ENCODE measurements at regions not wholly inside any gene's neighbourhood (a gene's known extent, or its start where the extent isn't known, plus 50 kb on each side); places are given as distances from the start of the nearest gene placed in this dataset.

DNA sequence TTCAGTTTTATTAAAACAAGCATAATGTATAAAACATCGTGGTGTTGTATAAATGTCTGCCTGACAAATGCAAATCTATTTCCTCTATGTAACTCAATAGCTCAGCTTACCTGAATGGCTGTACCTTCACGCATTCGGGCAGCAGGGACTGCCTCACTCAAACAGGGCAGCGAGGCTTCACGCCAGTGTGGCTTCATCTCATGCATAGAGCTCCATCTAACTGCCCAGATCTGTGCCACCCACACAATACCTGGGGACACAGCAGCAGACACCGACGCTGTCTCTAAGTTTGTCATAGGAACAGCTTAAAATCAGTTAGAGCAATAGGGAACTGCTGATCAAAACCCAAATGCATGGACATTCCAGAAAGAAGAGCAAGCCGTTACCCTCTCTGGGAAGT, 182.8 kb upstream of the ANKRD30A start:
- POLR2A ChIA-PET (ENCODE audit: partially characterized antibody) = no interaction called here
- Histone ChIP-seq H2BK120ac (replicated peaks; ENCODE audit: low read depth, low read length) (no peak overlapping the region), H3K27me3 (replicated peaks in 1 of 4; ENCODE audit: control insufficient read depth in 3 of 4, extremely low read depth in 1 of 4, insufficient read depth in 3 of 4, low read length in 3 of 4) (no peaks in the 10 kb centered on the region), H2AK5ac (ENCODE audit: low read depth, low read length) (no peak overlapping the region), H3K9me3 (ENCODE audit: insufficient read depth in 2 of 2, low read depth in 1 of 2, low read length in 1 of 2) (peaks cover 47 to 60% of the 10 kb centered on the region in 2 experiments), H3K79me1 (ENCODE audit: low read depth, low read length) (no peaks in the 10 kb centered on the region), H3K4me1 (replicated peaks in 1 of 4; ENCODE audit: control insufficient read depth in 3 of 4, insufficient read depth in 4 of 4, low read length in 3 of 4) (no peaks in the 10 kb centered on the region), H3K4me3 (ENCODE audit: extremely low read depth in 1 of 4, insufficient read depth in 2 of 4, low read depth in 3 of 4, low read length in 4 of 4) (no peak overlapping the region), H3K14ac (ENCODE audit: insufficient read length) (no peak overlapping the region), H2BK12ac (ENCODE audit: low read depth, low read length) (no peak overlapping the region), H4K8ac (ENCODE audit: extremely low read depth, insufficient read depth, low read length) (no peak overlapping the region), H2BK20ac (ENCODE audit: low read length) (no peak overlapping the region), H4K5ac (ENCODE audit: insufficient read length, low read depth, low read length) (no peak overlapping the region), H3K18ac (ENCODE audit: extremely low read depth, low read length) (no peak overlapping the region), H3K27ac (ENCODE audit: low read depth, low read length) (no peak overlapping the region), H3K9ac (replicated peaks in 1 of 4; ENCODE audit: extremely low read depth in 1 of 4, low read depth in 3 of 4, low read length in 3 of 4) (no peak overlapping the region), H2BK15ac (ENCODE audit: low read length) (no peak overlapping the region), H3K4ac (replicated peaks; ENCODE audit: insufficient read length, low read depth, low read length) (no peak overlapping the region), H3K36me3 (ENCODE audit: control insufficient read depth in 2 of 4, insufficient read depth in 4 of 4, low read length in 3 of 4) (no peaks in the 10 kb centered on the region), H4K20me1 (replicated peaks in 1 of 2; ENCODE audit: control insufficient read depth in 1 of 2, insufficient read depth in 2 of 2, low read length in 2 of 2) (no peaks in the 10 kb centered on the region), H3K23me2 (ENCODE audit: low read depth, low read length) (no peaks in the 10 kb centered on the region), H2BK5ac (ENCODE audit: low read depth, low read length) (no peak overlapping the region), H3K23ac (ENCODE audit: insufficient read length) (no peak overlapping the region), H2AFZ (ENCODE audit: low read length) (no peak overlapping the region), H3K4me2 (ENCODE audit: insufficient read depth in 1 of 2, low read depth in 2 of 2, low read length in 2 of 2) (no peak overlapping the region), H4K91ac (replicated peaks; ENCODE audit: insufficient read length, low read length) (no peak overlapping the region), H3K79me2 (ENCODE audit: control insufficient read depth in 1 of 2, insufficient read depth in 2 of 2, low read length in 2 of 2) (no peaks in the 10 kb centered on the region), H3K56ac (replicated peaks; ENCODE audit: insufficient read length, low read depth, low read length) (no peak overlapping the region)
- TF ChIP-seq HDAC2 (IDR thresholded peaks at IDR 0.05; ENCODE audit: borderline replicate concordance in 1 of 2, low read depth in 2 of 2, low read length in 2 of 2) = no peak
- 88% methylated on average over 8 of the region's 8 CpGs; no CpG with 5 or more reads in 1 of the 2 experiments for WGBS, 2 experiments (ENCODE audit: extremely low coverage in 1 of 2, insufficient coverage in 1 of 2, insufficient read length in 1 of 2, insufficient replicate concordance in 2 of 2, low coverage in 1 of 2, low lambda C conversion rate in 2 of 2, missing lambda C conversion rate in 1 of 2)
- FAIRE-seq (no peak), DNase-seq (ENCODE audit: low read depth in 1 of 2, low spot score in 2 of 2) (no peak)
- CTCF ChIA-PET (ENCODE audit: partially characterized antibody) = no interaction called here
